OCI-LY7 (cell line): ENCODE measurements at regions not wholly inside any gene's neighbourhood (a gene's known extent, or its start where the extent isn't known, plus 50 kb on each side); places are given as distances from the start of the nearest gene placed in this dataset.

Source experiments
- BruUV-seq: library from RNA; stranded (reverse); fragments of 400-500 nt; replicated peaks from 2 replicates; lab custom pipeline; 2021; lab: Mats Ljungman, UMichigan
- CTCF ChIA-PET: fragments of 300-600 bp; sonication (Branson Sonifier 250); formaldehyde crosslinking; loops from one replicate; lab custom pipeline; 2022; ENCODE audit warnings: antibody characterized with exemption; ENCODE audit not compliant: unreplicated experiment; lab: Charles Lee
- POLR2A ChIA-PET: fragments of 300-600 bp; sonication (Branson Sonifier 250); formaldehyde crosslinking; loops from one replicate; lab custom pipeline; 2022; ENCODE audit warnings: antibody characterized with exemption; lab: Charles Lee
- DNase-seq: peaks from one replicate; pipeline ENCODE4 v3.0.0-alpha.2; 2015; ENCODE audit warnings: low spot score
- H2AFZ ChIP-seq: fragments of 200-600 bp; sonication (generic), shearing (Covaris generic); 2 replicates; pipeline ENCODE4 v1.6.1; 2014; ENCODE audit warnings: mild to moderate bottlenecking, antibody characterized with exemption, low read length, moderate library complexity
- H3K27ac ChIP-seq: fragments of 200-600 bp; sonication (generic); 2 replicates; pipeline ENCODE4 v1.5.1; 2014; ENCODE audit warnings: mixed run types, low read depth, mild to moderate bottlenecking, moderate library complexity, low read length, inconsistent platforms; ENCODE audit not compliant: poor library complexity, severe bottlenecking
- H3K36me3 ChIP-seq: fragments of 200-600 bp; sonication (generic); 2 replicates; pipeline ENCODE4 v1.6.1; 2014; ENCODE audit warnings: mild to moderate bottlenecking, antibody characterized with exemption, low read length, moderate library complexity, mixed read lengths; ENCODE audit not compliant: insufficient read depth
- H3K4me1 ChIP-seq: fragments of 200-600 bp; sonication (generic); 2 replicates; pipeline ENCODE4 v1.5.1; 2014; ENCODE audit warnings: mild to moderate bottlenecking, low read length; ENCODE audit not compliant: insufficient read depth, poor library complexity, severe bottlenecking
- H3K4me2 ChIP-seq: fragments of 200-600 bp; sonication (generic); 2 replicates; pipeline ENCODE4 v1.6.1; 2014; ENCODE audit warnings: mild to moderate bottlenecking, low read length
- H3K4me3 ChIP-seq: fragments of 200-600 bp; sonication (generic); 2 replicates; pipeline ENCODE4 v1.5.1; 2014; ENCODE audit warnings: mild to moderate bottlenecking, low read depth, low read length; ENCODE audit not compliant: poor library complexity, severe bottlenecking
- H3K79me2 ChIP-seq: fragments of 200-600 bp; sonication (generic); 2 replicates; pipeline ENCODE4 v1.6.1; 2016; ENCODE audit warnings: low read depth, mild to moderate bottlenecking, low read length, moderate library complexity, mixed read lengths; ENCODE audit not compliant: insufficient read depth
- H3K9me2 ChIP-seq: fragments of 200-600 bp; sonication (generic); 2 replicates; pipeline ENCODE4 v1.6.1; 2016; ENCODE audit warnings: mild to moderate bottlenecking, low read length, mixed read lengths; ENCODE audit not compliant: insufficient read depth
- H3K9me3 ChIP-seq: fragments of 200-600 bp; sonication (generic); 2 replicates; pipeline ENCODE4 v1.6.1; 2014; ENCODE audit warnings: mild to moderate bottlenecking, mixed run types, low read length, mixed read lengths
- H4K20me1 ChIP-seq: fragments of 200-600 bp; sonication (generic); 2 replicates; pipeline ENCODE4 v1.6.1; 2014; ENCODE audit warnings: mild to moderate bottlenecking, antibody characterized with exemption, low read length, moderate library complexity, mixed read lengths; ENCODE audit not compliant: insufficient read depth
- CTCF ChIP-seq: fragments of 200-600 bp; sonication (generic); conservative IDR thresholded peaks from 2 replicates; pipeline ENCODE4 v1.5.1; 2014; ENCODE audit warnings: mild to moderate bottlenecking, antibody characterized with exemption, low read length, moderate library complexity, mixed read lengths
- EZH2phosphoT487 ChIP-seq: fragments of 200-600 bp; sonication (generic); IDR thresholded peaks from 2 replicates; pipeline ENCODE4 v1.6.1; 2018; ENCODE audit warnings: low read depth, borderline replicate concordance, mild to moderate bottlenecking, mixed run types, antibody characterized with exemption, low read length, moderate library complexity, mixed read lengths
- intact Hi-C: fragments of 100-400 bp; cut with micrococcal nuclease; formaldehyde crosslinking; loops from one replicate; pipeline ENCODE4 v1.10.0; 2022; ENCODE audit not compliant: unreplicated experiment

GRCh38 chrX:13427441-13428052, 107.7 kb upstream of the ATXN3L start:
- H3K4me2 ChIP-seq: no peak overlapping the region
- ChIA-PET POLR2A (interaction anchor here (0.6 kb wide), 1 partner anchor 176 kb away, joined by 7 read pairs; no protein-coding TSS in a partner anchor), CTCF (no interaction called here)
- H3K9me2 ChIP-seq: no peaks in the 10 kb centered on the region
- no peak for TF ChIP-seq CTCF
- no peak for TF ChIP-seq EZH2phosphoT487
- intact Hi-C loops: no loop called here
- no peaks in the 10 kb centered on the region for H3K79me2 ChIP-seq
- DNase-seq: no peak
- H4K20me1 ChIP-seq: no peaks in the 10 kb centered on the region
- no peaks in the 10 kb centered on the region for H3K4me1 ChIP-seq
- no peak overlapping the region for H3K27ac ChIP-seq
- H3K4me3 ChIP-seq: no peak overlapping the region
- BruUV-seq: no TSS peak
- no peaks in the 10 kb centered on the region for H3K36me3 ChIP-seq
- H3K9me3 ChIP-seq: no peaks in the 10 kb centered on the region
- no peak overlapping the region for H2AFZ ChIP-seq

GRCh38 chrX:13420545-13421183, 100.8 kb upstream of the ATXN3L start:
- ChIA-PET CTCF (no interaction called here), POLR2A (no interaction called here)
- no peak overlapping the region for H3K4me3 ChIP-seq
- no peaks in the 10 kb centered on the region for H3K79me2 ChIP-seq
- TF ChIP-seq CTCF (no peak), EZH2phosphoT487 (no peak)
- H3K4me1 ChIP-seq: peaks cover 11% of the 10 kb centered on the region
- intact Hi-C loops: no loop called here
- BruUV-seq: no TSS peak
- no peak for DNase-seq
- peak overlapping the region; percentile 42; the same call in 1 of the 2 replicates for H3K4me2 ChIP-seq
- no peaks in the 10 kb centered on the region for H3K36me3 ChIP-seq
- H2AFZ ChIP-seq: peak overlapping the region; percentile 76; the same call in 1 of the 2 replicates
- H3K9me2 ChIP-seq: no peaks in the 10 kb centered on the region
- no peaks in the 10 kb centered on the region for H3K9me3 ChIP-seq
- no peaks in the 10 kb centered on the region for H4K20me1 ChIP-seq
- no peak overlapping the region for H3K27ac ChIP-seq

- BruUV-seq: no TSS peak
- no peaks in the 10 kb centered on the region for H3K79me2 ChIP-seq
- H3K36me3 ChIP-seq: no peaks in the 10 kb centered on the region
- no peaks in the 10 kb centered on the region for H3K9me2 ChIP-seq
- H3K4me1 ChIP-seq: peaks cover 11% of the 10 kb centered on the region
- TF ChIP-seq EZH2phosphoT487 (no peak), CTCF (no peak)
- ChIA-PET POLR2A (no interaction called here), CTCF (no interaction called here)
- H3K4me2 ChIP-seq: peak overlapping the region; percentile 42; the same call in 1 of the 2 replicates
- H4K20me1 ChIP-seq: no peaks in the 10 kb centered on the region
- DNase-seq: peak; percentile 5
- H3K9me3 ChIP-seq: no peaks in the 10 kb centered on the region
- peak overlapping the region; percentile 76; the same call in 1 of the 2 replicates for H2AFZ ChIP-seq
- intact Hi-C loops: no loop called here
- no peak overlapping the region for H3K27ac ChIP-seq
- no peak overlapping the region for H3K4me3 ChIP-seq
These were observed 100.1 kb upstream of the ATXN3L start for GRCh38 chrX:13419918-13420317.
